ENCODE measurements at regions not wholly inside any gene's neighbourhood (a gene's known extent, or its start where the extent isn't known, plus 50 kb on each side); places are given as distances from the start of the nearest gene placed in this dataset.

DNA sequence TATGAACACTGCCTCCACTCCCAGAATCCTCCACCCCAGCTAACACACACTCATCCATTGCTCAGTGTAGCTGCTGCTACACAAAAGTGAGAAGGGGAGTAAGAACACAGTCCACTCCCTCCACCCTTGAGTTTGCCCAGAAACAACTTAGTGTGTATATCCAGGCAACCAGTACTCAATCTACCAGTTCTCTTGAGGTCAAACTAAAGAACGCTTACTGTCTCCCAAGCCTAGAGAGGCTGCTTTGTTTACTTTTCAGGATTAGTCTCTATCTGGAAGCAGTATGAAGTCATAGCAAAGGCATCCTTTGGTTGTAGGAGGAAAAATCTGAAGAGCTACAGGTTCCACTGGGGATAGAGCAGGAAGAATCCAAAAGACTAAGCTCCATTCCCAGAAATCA is 296.3 kb downstream of the KCNN2 start:
- Histone ChIP-seq H3K23ac (ENCODE audit: insufficient read length) (no peak overlapping the region), H3K23me2 (ENCODE audit: low read depth, low read length) (no peaks in the 10 kb centered on the region), H2BK5ac (ENCODE audit: low read depth, low read length) (no peak overlapping the region), H3K36me3 (ENCODE audit: control insufficient read depth in 2 of 4, insufficient read depth in 4 of 4, low read length in 3 of 4) (no peaks in the 10 kb centered on the region), H3K4me1 (replicated peaks in 1 of 4; ENCODE audit: control insufficient read depth in 3 of 4, insufficient read depth in 4 of 4, low read length in 3 of 4) (peaks cover 0 to 3% (median 0%) of the 10 kb centered on the region in 4 experiments; a peak in 1 of 7 replicates), H3K9ac (replicated peaks in 1 of 4; ENCODE audit: extremely low read depth in 1 of 4, low read depth in 3 of 4, low read length in 3 of 4) (no peak overlapping the region), H2AFZ (ENCODE audit: low read length) (no peak overlapping the region), H3K4me2 (ENCODE audit: insufficient read depth in 1 of 2, low read depth in 2 of 2, low read length in 2 of 2) (no peak overlapping the region), H2BK12ac (ENCODE audit: low read depth, low read length) (no peak overlapping the region), H3K27me3 (replicated peaks in 1 of 4; ENCODE audit: control insufficient read depth in 3 of 4, extremely low read depth in 1 of 4, insufficient read depth in 3 of 4, low read length in 3 of 4) (no peaks in the 10 kb centered on the region), H2AK5ac (ENCODE audit: low read depth, low read length) (no peak overlapping the region), H3K18ac (ENCODE audit: extremely low read depth, low read length) (no peak overlapping the region), H3K14ac (ENCODE audit: insufficient read length) (no peak overlapping the region), H2BK120ac (replicated peaks; ENCODE audit: low read depth, low read length) (no peak overlapping the region), H4K8ac (ENCODE audit: extremely low read depth, insufficient read depth, low read length) (no peak overlapping the region), H3K4ac (replicated peaks; ENCODE audit: insufficient read length, low read depth, low read length) (no peak overlapping the region), H3K4me3 (ENCODE audit: extremely low read depth in 1 of 4, insufficient read depth in 2 of 4, low read depth in 3 of 4, low read length in 4 of 4) (no peak overlapping the region), H2BK20ac (ENCODE audit: low read length) (no peak overlapping the region), H4K91ac (replicated peaks; ENCODE audit: insufficient read length, low read length) (no peak overlapping the region), H3K79me2 (ENCODE audit: control insufficient read depth in 1 of 2, insufficient read depth in 2 of 2, low read length in 2 of 2) (no peaks in the 10 kb centered on the region), H2BK15ac (ENCODE audit: low read length) (no peak overlapping the region), H3K9me3 (ENCODE audit: insufficient read depth in 2 of 2, low read depth in 1 of 2, low read length in 1 of 2) (0 out of 4 replicates have a peak, but pooled peaks cover 0 to 2% of the 10 kb centered on the region in 2 experiments), H3K27ac (ENCODE audit: low read depth, low read length) (no peak overlapping the region), H3K79me1 (ENCODE audit: low read depth, low read length) (no peaks in the 10 kb centered on the region), H3K56ac (replicated peaks; ENCODE audit: insufficient read length, low read depth, low read length) (no peak overlapping the region), H4K5ac (ENCODE audit: insufficient read length, low read depth, low read length) (no peak overlapping the region), H4K20me1 (replicated peaks in 1 of 2; ENCODE audit: control insufficient read depth in 1 of 2, insufficient read depth in 2 of 2, low read length in 2 of 2) (no peaks in the 10 kb centered on the region)
- TF ChIP-seq CREB1 (IDR thresholded peaks at IDR 0.05) (no peak), RFX5 (IDR thresholded peaks at IDR 0.05; ENCODE audit: borderline replicate concordance, low read depth, low read length) (no peak), TCF12 (IDR thresholded peaks at IDR 0.05; ENCODE audit: low read depth, low read length) (no peak), KDM1A (IDR thresholded peaks at IDR 0.05; ENCODE audit: borderline replicate concordance, low read length) (no peak), SP2 (IDR thresholded peaks at IDR 0.05; ENCODE audit: low read length) (no peak), SAP30 (IDR thresholded peaks at IDR 0.05; ENCODE audit: insufficient read depth, insufficient replicate concordance, low read length) (no peak), ZNF274 (IDR thresholded peaks at IDR 0.05; ENCODE audit: borderline replicate concordance, extremely low read depth, low read length) (no peak), PHF8 (conservative IDR thresholded peaks at IDR 0.05; ENCODE audit: low read depth, low read length) (no peak), CTBP2 (IDR thresholded peaks at IDR 0.05; ENCODE audit: borderline replicate concordance, insufficient read depth, insufficient read length, low read length) (no peak), SIN3A (conservative IDR thresholded peaks at IDR 0.05 in 1 of 2, IDR thresholded peaks at IDR 0.05 in 1 of 2; ENCODE audit: low read depth in 1 of 2, low read length in 2 of 2) (no peak), HDAC2 (IDR thresholded peaks at IDR 0.05; ENCODE audit: borderline replicate concordance in 1 of 2, low read depth in 2 of 2, low read length in 2 of 2) (no peak)
- TF ChIP-seq, protein P1, sequence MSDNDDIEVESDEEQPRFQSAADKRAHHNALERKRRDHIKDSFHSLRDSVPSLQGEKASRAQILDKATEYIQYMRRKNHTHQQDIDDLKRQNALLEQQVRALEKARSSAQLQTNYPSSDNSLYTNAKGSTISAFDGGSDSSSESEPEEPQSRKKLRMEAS (IDR thresholded peaks at IDR 0.05), result no peak
- POLR2A ChIA-PET (ENCODE audit: partially characterized antibody), result interaction anchor here (0.7 kb wide), 1 partner anchor 62 kb away, joined by 3 read pairs; no protein-coding TSS in a partner anchor
- FAIRE-seq (no peak), DNase-seq (ENCODE audit: low read depth in 1 of 2, low spot score in 2 of 2) (no peak)
- WGBS, 2 experiments (ENCODE audit: extremely low coverage in 1 of 2, insufficient coverage in 1 of 2, insufficient read length in 1 of 2, insufficient replicate concordance in 2 of 2, low coverage in 1 of 2, low lambda C conversion rate in 2 of 2, missing lambda C conversion rate in 1 of 2), result 92% methylated on average over 1 of the region's 1 CpG; no CpG with 5 or more reads in 1 of the 2 experiments
- CTCF ChIA-PET (ENCODE audit: partially characterized antibody), result no interaction called here

Measured in H1 (cell line).